ENCODE measurements at regions not wholly inside any gene's neighbourhood (a gene's known extent, or its start where the extent isn't known, plus 50 kb on each side); places are given as distances from the start of the nearest gene placed in this dataset.

DNA sequence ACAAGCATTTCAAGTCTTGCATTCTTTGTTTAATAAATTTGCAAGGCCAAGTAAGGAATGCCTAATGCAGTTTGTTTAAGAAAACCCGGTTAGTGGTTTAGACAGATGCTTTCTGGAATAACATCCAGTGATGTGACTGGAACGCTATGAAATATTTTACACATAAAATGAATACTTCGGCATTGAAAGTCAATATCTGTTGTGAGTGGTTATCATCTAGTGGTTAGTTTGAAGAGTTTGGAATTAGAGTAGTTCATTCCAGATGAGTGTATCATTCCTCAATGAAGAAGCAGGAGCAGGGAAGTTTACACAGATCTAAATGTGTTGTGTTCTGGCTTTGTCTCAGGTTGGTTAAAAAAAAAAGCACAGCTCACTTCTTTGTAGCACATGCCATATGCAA, 608.0 kb upstream of the PIK3C3 start:
- Histone ChIP-seq H3K36me3 (no peaks in the 10 kb centered on the region), H3K4me1 (no peaks in the 10 kb centered on the region), H3K27me3 (no peaks in the 10 kb centered on the region), H3K4me3 (no peak overlapping the region), H3K9me3 (no peaks in the 10 kb centered on the region), H3K27ac (no peak overlapping the region)
- TF ChIP-seq, protein P1, sequence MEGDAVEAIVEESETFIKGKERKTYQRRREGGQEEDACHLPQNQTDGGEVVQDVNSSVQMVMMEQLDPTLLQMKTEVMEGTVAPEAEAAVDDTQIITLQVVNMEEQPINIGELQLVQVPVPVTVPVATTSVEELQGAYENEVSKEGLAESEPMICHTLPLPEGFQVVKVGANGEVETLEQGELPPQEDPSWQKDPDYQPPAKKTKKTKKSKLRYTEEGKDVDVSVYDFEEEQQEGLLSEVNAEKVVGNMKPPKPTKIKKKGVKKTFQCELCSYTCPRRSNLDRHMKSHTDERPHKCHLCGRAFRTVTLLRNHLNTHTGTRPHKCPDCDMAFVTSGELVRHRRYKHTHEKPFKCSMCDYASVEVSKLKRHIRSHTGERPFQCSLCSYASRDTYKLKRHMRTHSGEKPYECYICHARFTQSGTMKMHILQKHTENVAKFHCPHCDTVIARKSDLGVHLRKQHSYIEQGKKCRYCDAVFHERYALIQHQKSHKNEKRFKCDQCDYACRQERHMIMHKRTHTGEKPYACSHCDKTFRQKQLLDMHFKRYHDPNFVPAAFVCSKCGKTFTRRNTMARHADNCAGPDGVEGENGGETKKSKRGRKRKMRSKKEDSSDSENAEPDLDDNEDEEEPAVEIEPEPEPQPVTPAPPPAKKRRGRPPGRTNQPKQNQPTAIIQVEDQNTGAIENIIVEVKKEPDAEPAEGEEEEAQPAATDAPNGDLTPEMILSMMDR (IDR thresholded peaks at IDR 0.05), result no peak
- no peak for TF ChIP-seq POLR2A (IDR thresholded peaks at IDR 0.05)
- TF ChIP-seq EP300 (IDR thresholded peaks at IDR 0.05), result no peak
- no peak for DNase-seq (ENCODE audit: low spot score in 2 of 2)
- WGBS, 2 donors, result 88 to 90% methylated on average over 3 of the region's 3 CpGs

DNA sequence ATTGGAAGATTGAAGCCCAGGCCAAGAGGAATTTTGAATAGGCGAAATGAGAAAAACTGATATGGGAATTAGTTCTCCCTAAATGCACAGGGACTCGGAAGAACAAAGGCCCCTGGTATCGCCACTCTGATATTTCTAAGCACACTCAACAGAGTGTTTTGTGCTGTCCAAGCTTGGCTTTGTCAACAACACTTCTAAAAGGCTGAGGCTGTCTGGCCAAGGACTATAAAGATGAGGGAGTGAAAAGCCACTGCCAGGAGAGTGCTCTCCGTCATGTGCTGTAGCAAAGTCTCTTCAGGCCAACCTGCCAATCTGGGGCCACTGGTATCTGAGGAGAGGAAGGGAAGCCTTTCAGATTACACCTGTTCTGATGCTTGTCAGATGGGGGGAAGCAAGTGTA, 611.2 kb upstream of the PIK3C3 start:
- Histone ChIP-seq H3K4me3 (no peak overlapping the region), H3K27ac (no peak overlapping the region), H3K36me3 (no peaks in the 10 kb centered on the region), H3K27me3 (no peaks in the 10 kb centered on the region), H3K4me1 (no peaks in the 10 kb centered on the region), H3K9me3 (no peaks in the 10 kb centered on the region)
- DNase-seq (ENCODE audit: low spot score in 2 of 2), result no peak
- TF ChIP-seq, protein P1 (IDR thresholded peaks at IDR 0.05), result no peak
- TF ChIP-seq POLR2A (IDR thresholded peaks at IDR 0.05), result no peak
- WGBS, 2 donors, result 76 to 83% methylated on average over 4 of the region's 4 CpGs

DNA sequence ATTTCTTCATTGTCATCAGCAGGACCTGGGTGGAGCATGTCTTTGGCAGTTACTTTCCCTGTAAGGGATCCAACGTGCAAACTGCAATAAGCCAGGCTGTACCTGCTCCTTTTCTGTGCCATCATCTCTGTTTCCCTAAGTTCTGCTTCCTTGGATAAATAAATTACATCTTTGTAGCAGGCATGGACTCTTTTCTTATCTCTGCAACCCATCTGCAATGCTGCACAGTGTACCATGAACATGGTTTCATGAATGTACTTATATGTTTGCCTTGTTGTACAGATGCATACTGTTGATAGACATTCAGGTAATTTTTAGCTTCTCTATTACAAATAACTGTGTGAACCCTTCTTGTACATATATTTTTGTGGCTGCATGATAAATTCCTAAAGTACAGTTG, 616.7 kb upstream of the PIK3C3 start:
- WGBS, 2 donors, result 61 to 80% methylated on average over 1 of the region's 1 CpG
- no peak for TF ChIP-seq EP300 (IDR thresholded peaks at IDR 0.05)
- no peaks in the 10 kb centered on the region for H3K4me1 ChIP-seq

DNA sequence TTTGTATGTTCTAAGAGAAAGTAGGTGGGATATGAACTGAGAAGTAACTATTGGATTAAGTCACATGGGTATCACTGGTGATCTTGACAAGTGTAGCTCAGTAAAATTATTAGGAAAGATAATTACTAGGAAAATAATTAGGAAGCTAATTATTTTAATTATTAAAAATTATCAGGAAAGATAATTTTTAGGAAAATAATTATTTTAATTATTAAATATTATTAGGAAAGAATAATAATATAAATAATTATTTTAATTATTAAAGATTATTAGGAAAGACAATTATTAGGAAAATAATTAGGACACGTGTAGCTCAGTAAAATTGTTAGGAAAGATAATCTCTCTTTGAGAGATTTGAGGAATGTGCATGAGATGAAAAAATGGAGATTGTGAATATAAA, 623.4 kb upstream of the PIK3C3 start:
- WGBS, 2 donors, result 76 to 85% methylated on average over 1 of the region's 1 CpG
- TF ChIP-seq POLR2A (IDR thresholded peaks at IDR 0.05), result no peak
- TF ChIP-seq EP300 (IDR thresholded peaks at IDR 0.05), result no peak
- TF ChIP-seq, protein P1 (IDR thresholded peaks at IDR 0.05), result no peak
- H3K27me3 ChIP-seq, result no peaks in the 10 kb centered on the region
- no peaks in the 10 kb centered on the region for H3K9me3 ChIP-seq
- no peaks in the 10 kb centered on the region for H3K36me3 ChIP-seq
- no peak overlapping the region for H3K4me3 ChIP-seq
- DNase-seq (ENCODE audit: low spot score in 2 of 2), result no peak
- H3K4me1 ChIP-seq, result no peaks in the 10 kb centered on the region
- no peak overlapping the region for H3K27ac ChIP-seq

More for the DNA sequence above, 616.7 kb upstream of the PIK3C3 start:
- Histone ChIP-seq H3K36me3 (no peaks in the 10 kb centered on the region), H3K27ac (no peak overlapping the region), H3K9me3 (no peaks in the 10 kb centered on the region), H3K27me3 (no peaks in the 10 kb centered on the region), H3K4me3 (no peak overlapping the region)
- no peak for DNase-seq (ENCODE audit: low spot score in 2 of 2)

DNA sequence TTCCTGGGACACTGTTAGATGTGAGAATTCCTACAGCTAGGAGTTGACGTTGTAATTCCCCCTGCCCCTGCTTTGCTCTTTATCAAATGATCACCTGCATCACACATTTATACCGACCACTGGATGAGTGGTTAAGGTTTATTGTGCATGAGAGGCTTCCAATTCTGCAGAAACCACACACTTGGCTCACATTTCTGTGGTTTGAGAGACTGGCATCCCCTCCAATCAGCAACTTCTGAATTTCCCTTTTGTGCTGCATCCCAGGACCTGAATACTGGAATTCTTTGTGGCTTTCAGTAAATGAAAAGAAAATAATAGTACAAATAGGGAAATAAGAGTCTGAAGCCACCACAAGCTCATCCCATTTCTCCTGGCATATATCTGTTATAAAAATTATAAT, 628.7 kb upstream of the PIK3C3 start:
- no peaks in the 10 kb centered on the region for H3K9me3 ChIP-seq
- no peaks in the 10 kb centered on the region for H3K27me3 ChIP-seq
- WGBS, 2 donors, result 40 to 69% methylated on average over 2 of the region's 2 CpGs
- TF ChIP-seq POLR2A (IDR thresholded peaks at IDR 0.05), result no peak
- no peak for TF ChIP-seq EP300 (IDR thresholded peaks at IDR 0.05)
- TF ChIP-seq, protein P1 (IDR thresholded peaks at IDR 0.05), result no peak
- H3K4me1 ChIP-seq, result no peaks in the 10 kb centered on the region
- no peak overlapping the region for H3K27ac ChIP-seq
- no peak overlapping the region for H3K4me3 ChIP-seq
- no peak for DNase-seq (ENCODE audit: low spot score in 2 of 2)
- no peaks in the 10 kb centered on the region for H3K36me3 ChIP-seq

DNA sequence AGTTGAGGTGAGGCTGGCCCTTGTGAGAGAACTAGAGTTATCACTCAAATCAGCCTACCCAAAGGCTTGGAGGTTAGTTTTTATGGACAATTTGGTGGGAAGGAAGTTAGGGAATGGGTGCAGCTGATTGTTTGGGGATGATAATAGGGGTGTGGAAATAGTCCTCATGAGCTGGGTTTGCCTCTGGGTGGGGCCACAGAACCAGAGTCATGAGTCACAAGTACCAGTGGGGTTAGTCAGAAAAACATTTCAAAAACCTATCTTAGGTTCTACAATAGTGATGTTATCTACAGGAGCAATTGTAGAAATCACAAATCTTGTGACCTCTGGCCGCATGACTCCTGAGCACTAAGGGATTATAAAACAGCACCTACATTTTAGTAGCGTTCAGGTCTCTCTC, 630.1 kb upstream of the PIK3C3 start:
- H3K27ac ChIP-seq, result no peak overlapping the region
- no peaks in the 10 kb centered on the region for H3K4me1 ChIP-seq
- 92 to 93% methylated on average over 2 of the region's 2 CpGs for WGBS, 2 donors
- H3K9me3 ChIP-seq, result no peaks in the 10 kb centered on the region
- H3K27me3 ChIP-seq, result no peaks in the 10 kb centered on the region
- H3K36me3 ChIP-seq, result no peaks in the 10 kb centered on the region
- DNase-seq (ENCODE audit: low spot score in 2 of 2), result no peak
- no peak overlapping the region for H3K4me3 ChIP-seq
- TF ChIP-seq, protein P1 (IDR thresholded peaks at IDR 0.05), result no peak
- TF ChIP-seq POLR2A (IDR thresholded peaks at IDR 0.05) (no peak), EP300 (IDR thresholded peaks at IDR 0.05) (no peak)
